GM23248 (cell line): ENCODE measurements at regions not wholly inside any gene's neighbourhood (a gene's known extent, or its start where the extent isn't known, plus 50 kb on each side); places are given as distances from the start of the nearest gene placed in this dataset.
"Not testable (repeated sequence)": the region's sequence is repeated elsewhere in the genome, so short reads cannot be mapped to it uniquely, and the experiment has no call there.

ENCODE experiments used
- DNase-seq: peaks from one replicate; pipeline ENCODE4 v3.0.0-alpha.2; 2015
- H2AFZ ChIP-seq: fragments of 200-600 bp; sonication (generic); 2 replicates; pipeline ENCODE4 v1.6.1; 2016; ENCODE audit warnings: antibody characterized with exemption
- H3F3A ChIP-seq: fragments of 200-600 bp; sonication (generic); 2 replicates; pipeline ENCODE4 v1.6.1; 2016; ENCODE audit warnings: mild to moderate bottlenecking, antibody characterized with exemption, mixed run types; ENCODE audit not compliant: insufficient read depth
- H3K27ac ChIP-seq: fragments of 200-600 bp; sonication (generic); 2 replicates; pipeline ENCODE4 v1.5.1; 2016; ENCODE audit warnings: mild to moderate bottlenecking
- H3K27me3 ChIP-seq: fragments of 200-600 bp; sonication (generic); replicated peaks from 2 replicates; pipeline ENCODE4 v1.6.1; 2016; ENCODE audit warnings: mild to moderate bottlenecking; ENCODE audit not compliant: insufficient read depth
- H3K36me3 ChIP-seq: fragments of 200-600 bp; sonication (generic); 2 replicates; pipeline ENCODE4 v1.6.1; 2016; ENCODE audit warnings: low read depth, mild to moderate bottlenecking
- H3K4me1 ChIP-seq: fragments of 200-600 bp; sonication (generic); 2 replicates; pipeline ENCODE4 v1.6.1; 2016; ENCODE audit warnings: mild to moderate bottlenecking; ENCODE audit not compliant: insufficient read depth
- H3K4me2 ChIP-seq: fragments of 200-600 bp; sonication (generic); one replicate; pipeline ENCODE4 v1.6.1; 2016; ENCODE audit warnings: mild to moderate bottlenecking; ENCODE audit not compliant: unreplicated experiment
- H3K4me3 ChIP-seq: fragments of 200-600 bp; sonication (generic); 2 replicates; pipeline ENCODE4 v1.5.1; 2016; ENCODE audit warnings: mild to moderate bottlenecking
- H3K79me2 ChIP-seq: fragments of 200-600 bp; sonication (generic); 2 replicates; pipeline ENCODE4 v1.6.1; 2016; ENCODE audit warnings: mild to moderate bottlenecking; ENCODE audit not compliant: insufficient read depth
- H3K9ac ChIP-seq: fragments of 200-600 bp; sonication (generic); 2 replicates; pipeline ENCODE4 v1.6.1; 2016; ENCODE audit warnings: mild to moderate bottlenecking
- H3K9me2 ChIP-seq: fragments of 200-600 bp; sonication (generic); 2 replicates; pipeline ENCODE4 v1.6.1; 2016; ENCODE audit warnings: mixed run types, mild to moderate bottlenecking, moderate library complexity; ENCODE audit not compliant: insufficient read depth
- H3K9me3 ChIP-seq: fragments of 200-600 bp; sonication (generic); one replicate; pipeline ENCODE4 v1.6.1; 2017; ENCODE audit warnings: low read depth
- H4K20me1 ChIP-seq: fragments of 200-600 bp; sonication (generic); 2 replicates; pipeline ENCODE4 v1.6.0; 2016; ENCODE audit not compliant: insufficient read depth
- EZH2 ChIP-seq: fragments of 200-600 bp; sonication (generic); IDR thresholded peaks from 2 replicates; pipeline ENCODE4 v1.6.1; 2018; ENCODE audit warnings: antibody characterized with exemption, mild to moderate bottlenecking; ENCODE audit not compliant: insufficient read depth, poor library complexity, severe bottlenecking
- EZH2phosphoT487 ChIP-seq: fragments of 200-600 bp; sonication (generic); IDR thresholded peaks from 2 replicates; pipeline ENCODE4 v1.6.1; 2018; ENCODE audit warnings: antibody characterized with exemption, moderate library complexity, mild to moderate bottlenecking, low read depth; ENCODE audit not compliant: insufficient read depth
- WGBS, 2 experiments: methylation state at CpG; one replicate each; pipeline ENCODE4 v1.1.6; 2015 to 2017; ENCODE audit warnings: low lambda C conversion rate in 2 of 2, low coverage in 1 of 2; ENCODE audit errors: missing lambda C conversion rate in 2 of 2; 5-methylcytosine and 5-hydroxymethylcytosine counted together
- in situ Hi-C: fragments of 300-500 bp; cut with MboI; formaldehyde crosslinking; loops from 2 replicates; pipeline ENCODE4 v1.15.0; 2020

- in situ Hi-C loops, result no loop called here
- Histone ChIP-seq H3K27me3 (no peaks in the 10 kb centered on the region), H3K9me3 (no peaks in the 10 kb centered on the region), H3F3A (no peaks in the 10 kb centered on the region), H4K20me1 (no peaks in the 10 kb centered on the region), H3K4me1 (no peaks in the 10 kb centered on the region), H3K9me2 (no peaks in the 10 kb centered on the region), H3K9ac (no peak overlapping the region), H3K27ac (no peak overlapping the region), H3K36me3 (no peaks in the 10 kb centered on the region), H3K4me3 (no peak overlapping the region), H2AFZ (no peak overlapping the region), H3K4me2 (no peak overlapping the region), H3K79me2 (no peaks in the 10 kb centered on the region)
- TF ChIP-seq EZH2phosphoT487, result no peak
- no peak for TF ChIP-seq EZH2
- no peak for DNase-seq
- WGBS, 2 experiments, result 70 to 79% methylated on average over 2 of the region's 2 CpGs
Observed at GRCh38 chr6:105867821-105868220, 218.3 kb upstream of the PRDM1 start.

DNA sequence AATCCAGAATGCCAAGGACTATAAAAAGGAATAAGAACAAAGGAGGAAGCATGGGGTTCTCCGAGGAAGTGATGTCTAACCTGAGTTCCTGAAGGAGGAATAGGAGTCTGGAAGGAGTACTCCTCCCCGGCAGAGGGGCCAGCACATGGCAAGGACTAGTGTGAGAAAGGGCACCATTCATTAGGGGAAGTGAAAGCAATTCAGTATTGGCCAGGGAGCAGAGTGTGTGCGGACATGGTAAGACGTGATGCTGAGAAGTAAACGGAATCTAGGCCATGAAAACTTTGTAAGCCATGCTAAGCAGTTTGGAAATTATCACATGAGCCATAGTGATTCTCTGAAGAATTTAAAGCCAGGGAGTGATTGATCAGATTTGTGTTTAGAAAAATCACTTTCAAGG, 218.9 kb upstream of the PRDM1 start:
- WGBS, 2 experiments, result 91 to 94% methylated on average over 5 of the region's 5 CpGs
- TF ChIP-seq EZH2, result no peak
- TF ChIP-seq EZH2phosphoT487, result no peak
- no peak for DNase-seq

GRCh38 chr6:105862936-105863607, 223.1 kb upstream of the PRDM1 start:
- H4K20me1 ChIP-seq, result no peaks in the 10 kb centered on the region
- TF ChIP-seq EZH2phosphoT487 (no peak), EZH2 (no peak)
- H3K36me3 ChIP-seq, result no peaks in the 10 kb centered on the region
- no peaks in the 10 kb centered on the region for H3K79me2 ChIP-seq
- H3K4me2 ChIP-seq, result no peak overlapping the region
- no peak overlapping the region for H3K4me3 ChIP-seq
- H3K9me2 ChIP-seq, result no peaks in the 10 kb centered on the region
- H3K9ac ChIP-seq, result no peak overlapping the region
- DNase-seq, result no peak
- H2AFZ ChIP-seq, result no peak overlapping the region
- no peaks in the 10 kb centered on the region for H3K27me3 ChIP-seq
- no peak overlapping the region for H3K27ac ChIP-seq
- no peaks in the 10 kb centered on the region for H3F3A ChIP-seq
- H3K4me1 ChIP-seq, result no peaks in the 10 kb centered on the region
- no peaks in the 10 kb centered on the region for H3K9me3 ChIP-seq
- WGBS, 2 experiments, result 93 to 94% methylated on average over 5 of the region's 5 CpGs
- in situ Hi-C loops, result no loop called here

More for the DNA sequence above, 218.9 kb upstream of the PRDM1 start:
- Histone ChIP-seq H3K4me3 (no peak overlapping the region), H4K20me1 (no peaks in the 10 kb centered on the region), H3K27me3 (no peaks in the 10 kb centered on the region), H3F3A (no peaks in the 10 kb centered on the region), H2AFZ (no peak overlapping the region), H3K79me2 (no peaks in the 10 kb centered on the region), H3K36me3 (no peaks in the 10 kb centered on the region), H3K9me3 (no peaks in the 10 kb centered on the region), H3K4me2 (no peak overlapping the region), H3K27ac (no peak overlapping the region), H3K9me2 (no peaks in the 10 kb centered on the region), H3K4me1 (no peaks in the 10 kb centered on the region), H3K9ac (no peak overlapping the region)
- in situ Hi-C loops, result no loop called here

DNA sequence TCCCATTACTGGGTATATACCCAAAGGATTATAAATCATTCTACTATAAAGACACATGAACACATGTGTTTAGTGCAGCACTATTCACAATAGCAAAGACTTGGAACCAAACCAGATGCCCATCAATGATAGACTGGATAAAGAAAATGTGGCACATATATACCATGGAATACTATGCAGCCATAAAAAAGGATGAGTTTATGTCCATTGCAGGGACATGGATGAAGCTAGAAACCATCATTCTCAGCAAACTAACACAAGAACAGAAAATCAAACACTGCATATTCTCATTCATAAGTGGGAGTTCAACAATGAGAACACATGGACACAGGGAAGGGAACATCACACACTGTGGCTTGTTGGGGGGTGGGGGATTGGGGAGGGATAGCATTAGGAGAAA, 225.2 kb upstream of the PRDM1 start:
- H3K4me3 ChIP-seq, H3K9me2 ChIP-seq, H3K79me2 ChIP-seq, H3K27me3 ChIP-seq, H2AFZ ChIP-seq, H4K20me1 ChIP-seq, H3K4me1 ChIP-seq, H3K9ac ChIP-seq, H3K27ac ChIP-seq, in situ Hi-C loops, H3K4me2 ChIP-seq, H3K9me3 ChIP-seq, H3F3A ChIP-seq, DNase-seq, H3K36me3 ChIP-seq: not testable (repeated sequence)

GRCh38 chr6:105859457-105859856, 226.7 kb upstream of the PRDM1 start:
- Histone ChIP-seq H3K36me3 (no peaks in the 10 kb centered on the region), H3K79me2 (no peaks in the 10 kb centered on the region), H3K9me2 (no peaks in the 10 kb centered on the region), H3K4me1 (no peaks in the 10 kb centered on the region), H3K4me3 (no peak overlapping the region), H4K20me1 (no peaks in the 10 kb centered on the region), H3K4me2 (no peak overlapping the region), H3K9ac (no peak overlapping the region), H2AFZ (no peak overlapping the region), H3K9me3 (no peaks in the 10 kb centered on the region), H3K27me3 (no peaks in the 10 kb centered on the region), H3F3A (no peaks in the 10 kb centered on the region), H3K27ac (no peak overlapping the region)
- no peak for TF ChIP-seq EZH2
- TF ChIP-seq EZH2phosphoT487, result no peak
- 93% methylated on average over 1 of the region's 1 CpG for WGBS, 2 experiments
- DNase-seq, result no peak
- in situ Hi-C loops, result no loop called here

DNA sequence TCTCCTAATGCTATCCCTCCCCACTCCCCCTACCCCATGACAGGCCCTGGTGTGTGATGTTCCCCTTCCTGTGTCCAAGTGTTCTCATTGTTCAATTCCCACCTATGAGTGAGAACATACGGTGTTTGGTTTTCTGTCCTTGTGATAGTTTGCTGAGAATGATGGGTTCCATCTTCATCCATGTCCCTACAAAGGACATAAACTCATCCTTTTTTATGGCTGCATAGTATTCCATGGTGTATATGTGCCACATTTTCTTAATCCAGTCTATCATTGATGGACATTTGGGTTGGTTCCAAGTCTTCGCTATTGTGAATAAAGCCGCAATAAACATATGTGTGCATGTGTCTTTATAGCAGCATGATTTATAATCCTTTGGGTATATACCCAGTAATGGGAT, 227.5 kb upstream of the PRDM1 start:
- WGBS, 2 experiments, result 96% methylated on average over 3 of the region's 3 CpGs
- H2AFZ ChIP-seq, H3K9ac ChIP-seq, H3K36me3 ChIP-seq, H4K20me1 ChIP-seq, DNase-seq, H3K9me3 ChIP-seq, H3K27ac ChIP-seq, H3K79me2 ChIP-seq, H3K4me1 ChIP-seq, H3F3A ChIP-seq, H3K4me2 ChIP-seq, H3K4me3 ChIP-seq, in situ Hi-C loops, H3K27me3 ChIP-seq, H3K9me2 ChIP-seq: not testable (repeated sequence)
